ENCODE measurements at regions not wholly inside any gene's neighbourhood (a gene's known extent, or its start where the extent isn't known, plus 50 kb on each side); places are given as distances from the start of the nearest gene placed in this dataset.
"Not testable (repeated sequence)": the region's sequence is repeated elsewhere in the genome, so short reads cannot be mapped to it uniquely, and the experiment has no call there.

GRCh38 chr7:109868215-109868860 lies 1222.6 kb upstream of the LRRN3 start:
- FAIRE-seq, result no peak

GRCh38 chr7:109873296-109873695 lies 1217.6 kb upstream of the LRRN3 start:
- FAIRE-seq, result no peak
- DNase-seq (ENCODE audit: insufficient read length, low spot score), result no peak
- no peak for TF ChIP-seq POLR2AphosphoS5 (IDR thresholded peaks at IDR 0.05; ENCODE audit: low read depth, low read length)
- TF ChIP-seq PAX5 (IDR thresholded peaks at IDR 0.05; ENCODE audit: insufficient read depth, low read length, severe bottlenecking), result no peak
- TF ChIP-seq POU2F2 (IDR thresholded peaks at IDR 0.05; ENCODE audit: low read depth, low read length), result no peak
- TF ChIP-seq POLR2A (IDR thresholded peaks at IDR 0.05; ENCODE audit: low read depth, low read length), result no peak
- TF ChIP-seq TAF1 (IDR thresholded peaks at IDR 0.05; ENCODE audit: low read depth, low read length), result no peak
- no peak for TF ChIP-seq SPI1 (IDR thresholded peaks at IDR 0.05; ENCODE audit: low read depth, low read length)

More at GRCh38 chr7:109868215-109868860, 1222.6 kb upstream of the LRRN3 start:
- TF ChIP-seq SPI1 (IDR thresholded peaks at IDR 0.05; ENCODE audit: low read depth, low read length) (no peak), PAX5 (IDR thresholded peaks at IDR 0.05; ENCODE audit: insufficient read depth, low read length, severe bottlenecking) (no peak), TAF1 (IDR thresholded peaks at IDR 0.05; ENCODE audit: low read depth, low read length) (no peak), POLR2A (IDR thresholded peaks at IDR 0.05; ENCODE audit: low read depth, low read length) (no peak), POLR2AphosphoS5 (IDR thresholded peaks at IDR 0.05; ENCODE audit: low read depth, low read length) (no peak), POU2F2 (IDR thresholded peaks at IDR 0.05; ENCODE audit: low read depth, low read length) (no peak)
- no peak for DNase-seq (ENCODE audit: insufficient read length, low spot score)

GRCh38 chr7:109879287-109879828 lies 1211.6 kb upstream of the LRRN3 start:
- TF ChIP-seq TAF1 (IDR thresholded peaks at IDR 0.05; ENCODE audit: low read depth, low read length) (no peak), POLR2AphosphoS5 (IDR thresholded peaks at IDR 0.05; ENCODE audit: low read depth, low read length) (no peak), POU2F2 (IDR thresholded peaks at IDR 0.05; ENCODE audit: low read depth, low read length) (no peak), SPI1 (IDR thresholded peaks at IDR 0.05; ENCODE audit: low read depth, low read length) (no peak), POLR2A (IDR thresholded peaks at IDR 0.05; ENCODE audit: low read depth, low read length) (no peak), PAX5 (IDR thresholded peaks at IDR 0.05; ENCODE audit: insufficient read depth, low read length, severe bottlenecking) (no peak)
- FAIRE-seq, result no peak
- no peak for DNase-seq (ENCODE audit: insufficient read length, low spot score)

GRCh38 chr7:109890622-109891021 lies 1200.3 kb upstream of the LRRN3 start:
- DNase-seq (ENCODE audit: insufficient read length, low spot score) (no peak), FAIRE-seq (no peak)
- TF ChIP-seq POLR2AphosphoS5 (IDR thresholded peaks at IDR 0.05; ENCODE audit: low read depth, low read length) (no peak), POU2F2 (IDR thresholded peaks at IDR 0.05; ENCODE audit: low read depth, low read length) (no peak)

- FAIRE-seq, result no peak
- no peak for TF ChIP-seq SPI1 (IDR thresholded peaks at IDR 0.05; ENCODE audit: low read depth, low read length)
- TF ChIP-seq TAF1 (IDR thresholded peaks at IDR 0.05; ENCODE audit: low read depth, low read length), result no peak
- TF ChIP-seq PAX5 (IDR thresholded peaks at IDR 0.05; ENCODE audit: insufficient read depth, low read length, severe bottlenecking), result no peak
- no peak for TF ChIP-seq POU2F2 (IDR thresholded peaks at IDR 0.05; ENCODE audit: low read depth, low read length)
- no peak for TF ChIP-seq POLR2A (IDR thresholded peaks at IDR 0.05; ENCODE audit: low read depth, low read length)
- TF ChIP-seq POLR2AphosphoS5 (IDR thresholded peaks at IDR 0.05; ENCODE audit: low read depth, low read length), result no peak
Observed at GRCh38 chr7:109893231-109893630, 1197.7 kb upstream of the LRRN3 start.

GRCh38 chr7:109895536-109895935 lies 1195.4 kb upstream of the LRRN3 start:
- no peak for FAIRE-seq

More at GRCh38 chr7:109893231-109893630, 1197.7 kb upstream of the LRRN3 start:
- DNase-seq (ENCODE audit: insufficient read length, low spot score), result no peak

GRCh38 chr7:109901926-109902325 lies 1189.0 kb upstream of the LRRN3 start:
- no peak for TF ChIP-seq TAF1 (IDR thresholded peaks at IDR 0.05; ENCODE audit: low read depth, low read length)
- TF ChIP-seq POLR2A (IDR thresholded peaks at IDR 0.05; ENCODE audit: low read depth, low read length), result no peak
- no peak for TF ChIP-seq POLR2AphosphoS5 (IDR thresholded peaks at IDR 0.05; ENCODE audit: low read depth, low read length)
- no peak for TF ChIP-seq PAX5 (IDR thresholded peaks at IDR 0.05; ENCODE audit: insufficient read depth, low read length, severe bottlenecking)
- TF ChIP-seq POU2F2 (IDR thresholded peaks at IDR 0.05; ENCODE audit: low read depth, low read length), result no peak
- no peak for TF ChIP-seq SPI1 (IDR thresholded peaks at IDR 0.05; ENCODE audit: low read depth, low read length)
- FAIRE-seq (no peak), DNase-seq (ENCODE audit: insufficient read length, low spot score) (no peak)

More at GRCh38 chr7:109895536-109895935, 1195.4 kb upstream of the LRRN3 start:
- no peak for TF ChIP-seq POLR2A (IDR thresholded peaks at IDR 0.05; ENCODE audit: low read depth, low read length)
- no peak for TF ChIP-seq POLR2AphosphoS5 (IDR thresholded peaks at IDR 0.05; ENCODE audit: low read depth, low read length)
- TF ChIP-seq POU2F2 (IDR thresholded peaks at IDR 0.05; ENCODE audit: low read depth, low read length), result no peak
- no peak for TF ChIP-seq TAF1 (IDR thresholded peaks at IDR 0.05; ENCODE audit: low read depth, low read length)
- no peak for TF ChIP-seq SPI1 (IDR thresholded peaks at IDR 0.05; ENCODE audit: low read depth, low read length)
- TF ChIP-seq PAX5 (IDR thresholded peaks at IDR 0.05; ENCODE audit: insufficient read depth, low read length, severe bottlenecking), result no peak
- no peak for DNase-seq (ENCODE audit: insufficient read length, low spot score)

- FAIRE-seq; DNase-seq (ENCODE audit: insufficient read length, low spot score): not testable (repeated sequence)
Observed at GRCh38 chr7:109905368-109906065, 1185.4 kb upstream of the LRRN3 start.

- DNase-seq (ENCODE audit: insufficient read length, low spot score) (no peak), FAIRE-seq (no peak)
- TF ChIP-seq PAX5 (IDR thresholded peaks at IDR 0.05; ENCODE audit: insufficient read depth, low read length, severe bottlenecking) (no peak), POLR2AphosphoS5 (IDR thresholded peaks at IDR 0.05; ENCODE audit: low read depth, low read length) (no peak), POLR2A (IDR thresholded peaks at IDR 0.05; ENCODE audit: low read depth, low read length) (no peak), TAF1 (IDR thresholded peaks at IDR 0.05; ENCODE audit: low read depth, low read length) (no peak), SPI1 (IDR thresholded peaks at IDR 0.05; ENCODE audit: low read depth, low read length) (no peak), POU2F2 (IDR thresholded peaks at IDR 0.05; ENCODE audit: low read depth, low read length) (no peak)
Observed at GRCh38 chr7:109915670-109916069, 1175.3 kb upstream of the LRRN3 start.

Data from GM12891 (cell line).